ENCODE measurements at regions not wholly inside any gene's neighbourhood (a gene's known extent, or its start where the extent isn't known, plus 50 kb on each side); places are given as distances from the start of the nearest gene placed in this dataset.

- no peaks in the 10 kb centered on the region for H3K79me2 ChIP-seq (ENCODE audit: insufficient read depth, low read length)
- no TSS peak for BruUV-seq (replicated peaks)
- in situ Hi-C loops (cut with HindIII; ENCODE audit: extremely low pct_ligation_motif_present, low pct_unique_long_range_greater_than_20kb) (no loop called here), intact Hi-C loops (cut with micrococcal nuclease; ENCODE audit: unreplicated experiment) (no loop called here)
- FAIRE-seq (no peak), DNase-seq (ENCODE audit: low spot score) (no peak), ATAC-seq (no peak)
- H2AFZ ChIP-seq (ENCODE audit: low read length), result no peak overlapping the region
- POLR2A ChIA-PET, result no interaction called here
- no peak overlapping the region for H3K4me2 ChIP-seq (ENCODE audit: low read depth, low read length)
- H3K9me3 ChIP-seq (ENCODE audit: low read length), result no peaks in the 10 kb centered on the region
- H3K4me1 ChIP-seq (ENCODE audit: insufficient read depth, low read length), result 0 out of 2 replicates have a peak, but pooled peaks cover 8% of the 10 kb centered on the region
- no peak overlapping the region for H3K9ac ChIP-seq (ENCODE audit: insufficient read depth, low read depth, low read length)
- peaks cover 3 to 4% of the 10 kb centered on the region in 2 experiments; a peak in 2 of 5 replicates for H3K27me3 ChIP-seq (ENCODE audit: control insufficient read depth in 1 of 2, insufficient read depth in 2 of 2, low read length in 2 of 2)
- CTCF ChIA-PET (ENCODE audit: low intra/inter-chr PET ratio, low total read pairs), result interaction anchor here (0.6 kb wide), 1 partner anchor 229 kb away, joined by 3 read pairs; no protein-coding TSS in a partner anchor
- 2% methylated on average over 2 of the region's 2 CpGs for WGBS (ENCODE audit: low lambda C conversion rate)
- no peak overlapping the region for H3K4me3 ChIP-seq (replicated peaks in 1 of 3; ENCODE audit: insufficient read depth in 1 of 3, low read depth in 2 of 3, low read length in 3 of 3)
- no peaks in the 10 kb centered on the region for H3K36me3 ChIP-seq (replicated peaks in 1 of 2; ENCODE audit: control insufficient read depth in 1 of 2, insufficient read depth in 2 of 2, low read length in 2 of 2)
- H4K20me1 ChIP-seq (ENCODE audit: insufficient read depth, low read length), result no peaks in the 10 kb centered on the region
- H3K27ac ChIP-seq (ENCODE audit: extremely low read length, insufficient read depth, low read length), result no peak overlapping the region
- TF ChIP-seq SSRP1 (CRISPR knock-in tag; IDR thresholded peaks at IDR 0.05) (no peak), ZFY (CRISPR knock-in tag; IDR thresholded peaks at IDR 0.05) (no peak), ELF3 (CRISPR knock-in tag; IDR thresholded peaks at IDR 0.05) (no peak), GMEB2 (CRISPR knock-in tag; IDR thresholded peaks at IDR 0.05; ENCODE audit: low read depth) (no peak), CBX2 (IDR thresholded peaks at IDR 0.05; ENCODE audit: low read depth, low read length) (no peak), CBX2 (CRISPR knock-in tag; IDR thresholded peaks at IDR 0.05; ENCODE audit: low read depth) (no peak), ZNF34 (CRISPR knock-in tag; IDR thresholded peaks at IDR 0.05; ENCODE audit: borderline replicate concordance) (no peak), HBP1 (CRISPR knock-in tag; IDR thresholded peaks at IDR 0.05; ENCODE audit: low read depth) (no peak), RERE (CRISPR knock-in tag; IDR thresholded peaks at IDR 0.05; ENCODE audit: low read depth) (no peak), ZKSCAN1 (IDR thresholded peaks at IDR 0.05; ENCODE audit: low read length) (no peak), ZNF839 (CRISPR knock-in tag; IDR thresholded peaks at IDR 0.05; ENCODE audit: borderline replicate concordance) (no peak), ZNF468 (CRISPR knock-in tag; IDR thresholded peaks at IDR 0.05) (no peak)
- TF ChIP-seq, protein P1, sequence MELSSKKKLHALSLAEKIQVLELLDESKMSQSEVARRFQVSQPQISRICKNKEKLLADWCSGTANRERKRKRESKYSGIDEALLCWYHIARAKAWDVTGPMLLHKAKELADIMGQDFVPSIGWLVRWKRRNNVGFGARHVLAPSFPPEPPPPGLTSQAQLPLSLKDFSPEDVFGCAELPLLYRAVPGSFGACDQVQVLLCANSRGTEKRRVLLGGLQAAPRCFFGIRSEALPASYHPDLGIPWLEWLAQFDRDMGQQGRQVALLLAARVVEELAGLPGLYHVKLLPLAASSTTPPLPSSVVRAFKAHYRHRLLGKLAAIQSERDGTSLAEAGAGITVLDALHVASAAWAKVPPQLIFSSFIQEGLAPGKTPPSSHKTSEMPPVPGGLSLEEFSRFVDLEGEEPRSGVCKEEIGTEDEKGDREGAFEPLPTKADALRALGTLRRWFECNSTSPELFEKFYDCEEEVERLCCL (CRISPR knock-in tag; IDR thresholded peaks at IDR 0.05; ENCODE audit: borderline replicate concordance), result no peak
Observed at GRCh38 chr2:64875368-64875767, 113.8 kb upstream of the SLC1A4 start.

Data from HepG2 (cell line).